Spleen (tissue), 11 donors: ENCODE measurements at regions not wholly inside any gene's neighbourhood (a gene's known extent, or its start where the extent isn't known, plus 50 kb on each side); places are given as distances from the start of the nearest gene placed in this dataset.
"Not testable (repeated sequence)": the region's sequence is repeated elsewhere in the genome, so short reads cannot be mapped to it uniquely, and the experiment has no call there.

Experiments used
- DNase-seq: peaks from one replicate; pipeline ENCODE4 v3.0.0-alpha.2; 2020
- H3K27ac ChIP-seq, 8 donors: fragments of 200-600 bp; sonication (generic) in 7 of 8; 1 replicate in 4 of 8; 2 replicates in 4 of 8; pipeline versions ENCODE4 v1.5.0 to v1.8.0; 2016 to 2021; ENCODE audit warnings: inconsistent platforms in 4 of 8, mild to moderate bottlenecking in 4 of 8, moderate library complexity in 1 of 8
- H3K27me3 ChIP-seq, 7 donors: fragments of 200-600 bp; sonication (generic) in 6 of 7; replicated peaks in 1 of 7; 1 replicate in 4 of 7; 2 replicates in 3 of 7; pipeline versions ENCODE4 v1.5.0 to v1.8.0; 2016 to 2021; ENCODE audit warnings: inconsistent platforms in 3 of 7, mild to moderate bottlenecking in 1 of 7
- H3K36me3 ChIP-seq, 6 donors: fragments of 200-600 bp; sonication (generic) in 5 of 6; 1 replicate in 4 of 6; 2 replicates in 2 of 6; pipeline versions ENCODE4 v1.5.0 to v1.8.0; 2016 to 2021; ENCODE audit warnings: inconsistent platforms in 2 of 6
- H3K4me1 ChIP-seq, 6 donors: fragments of 200-600 bp; sonication (generic) in 5 of 6; 1 replicate in 3 of 6; 2 replicates in 3 of 6; pipeline versions ENCODE4 v1.5.0 to v1.8.0; 2016 to 2021; ENCODE audit warnings: inconsistent platforms in 3 of 6
- H3K4me3 ChIP-seq, 8 donors: fragments of 200-600 bp; sonication (generic) in 7 of 8; 1 replicate in 4 of 8; 2 replicates in 4 of 8; pipeline versions ENCODE4 v1.5.0 to v1.8.0; 2016 to 2021; ENCODE audit warnings: inconsistent platforms in 4 of 8, mild to moderate bottlenecking in 4 of 8, moderate library complexity in 2 of 8
- H3K9me3 ChIP-seq, 8 donors: fragments of 200-600 bp; sonication (generic) in 7 of 8; 1 replicate in 4 of 8; 2 replicates in 4 of 8; pipeline versions ENCODE4 v1.5.0 to v1.8.0; 2016 to 2021; ENCODE audit warnings: inconsistent platforms in 4 of 8
- CTCF ChIP-seq, 11 experiments: fragments of 200-600 bp in 7 of 11; fragments of 450-650 bp in 4 of 11; sonication (generic) in 4 of 11; IDR thresholded peaks in 8 of 11; conservative IDR thresholded peaks in 3 of 11; 1 replicate in 7 of 11; 2 replicates in 4 of 11; pipeline versions ENCODE4 v1.4.0 to v1.8.0; 2016 to 2021; ENCODE audit warnings: antibody characterized with exemption in 11 of 11, inconsistent platforms in 4 of 11, mild to moderate bottlenecking in 1 of 11
- POLR2A ChIP-seq, 3 donors: fragments of 450-650 bp; IDR thresholded peaks; one replicate each; pipeline ENCODE4 v1.5.1; 2017; ENCODE audit warnings: antibody characterized with exemption in 3 of 3, mild to moderate bottlenecking in 1 of 3
- POLR2AphosphoS5 ChIP-seq, 3 donors: sonication (generic); formaldehyde crosslinking; IDR thresholded peaks; one replicate each; pipeline ENCODE4 v1.5.1; 2017; ENCODE audit warnings: antibody characterized with exemption in 3 of 3
- WGBS, 5 donors: extraction: QIAGEN DNeasy Blood & Tissue Kit in 3 of 5; methylation state at CpG; one replicate each; pipeline versions ENCODE4 v1.1.5 to v1.1.7; 2013 to 2018; 5-methylcytosine and 5-hydroxymethylcytosine counted together
- intact Hi-C: fragments of 100-400 bp; cut with DNase I; formaldehyde crosslinking; loops from one replicate; pipeline ENCODE4 v1.15.0; 2023; ENCODE audit warnings: low total_unique reads
- donor health status: healthy with polysubstance abuse.
- donor health status: DM: no; HTN: no; CAD: no; lungs with moderate emphysema.
- donor health status: DM: no; HTN: no; CAD: no.
- donor health status: Bipolar disorder and iron deficiency.
- donor health status: healthy.
- donor health status: DM: no; HTN: no; CAD: no.
- donor health status: DM: yes; HTN: yes; CAD: no.

- H3K27me3 ChIP-seq, intact Hi-C loops, H3K36me3 ChIP-seq, H3K4me3 ChIP-seq, H3K4me1 ChIP-seq, DNase-seq, H3K27ac ChIP-seq: not testable (repeated sequence)
- H3K9me3 ChIP-seq = peaks cover 0 to 58% (median 47%) of the 10 kb centered on the region in 8 donors
- WGBS, 5 donors = 75 to 100% (median 79%) methylated on average over 1 to 2 of the region's 2 CpGs
These were observed 706.9 kb upstream of the ZNF722 start for GRCh38 chr7:63291758-63292157.

GRCh38 chr7:63317595-63317994, 681.1 kb upstream of the ZNF722 start:
- H3K36me3 ChIP-seq, intact Hi-C loops: not testable (repeated sequence)
- 94 to 96% (median 95%) methylated on average over 6 to 10 of the region's 13 CpGs; no CpG with 5 or more reads in 1 of the 5 donors for WGBS, 5 donors

GRCh38 chr7:63348755-63349408, 649.8 kb upstream of the ZNF722 start:
- 84 to 89% (median 85%) methylated on average over 11 to 18 of the region's 31 CpGs for WGBS, 5 donors

More at GRCh38 chr7:63317595-63317994, 681.1 kb upstream of the ZNF722 start:
- H3K9me3 ChIP-seq, H3K4me1 ChIP-seq, H3K4me3 ChIP-seq, H3K27me3 ChIP-seq, H3K27ac ChIP-seq: not testable (repeated sequence)
- DNase-seq = peak; percentile 59

GRCh38 chr7:63376873-63377272, 621.8 kb upstream of the ZNF722 start:
- TF ChIP-seq CTCF (IDR thresholded peaks at IDR 0.05 in 8 of 11, conservative IDR thresholded peaks at IDR 0.05 in 3 of 11) = no peak
- no peak for TF ChIP-seq POLR2AphosphoS5 (IDR thresholded peaks at IDR 0.05)
- no peak for TF ChIP-seq POLR2A (IDR thresholded peaks at IDR 0.05)
- H3K27me3 ChIP-seq = no peaks in the 10 kb centered on the region
- intact Hi-C loops = no loop called here
- no peak overlapping the region for H3K4me3 ChIP-seq
- no peak overlapping the region for H3K27ac ChIP-seq
- WGBS, 5 donors = 16 to 71% (median 49%) methylated on average over 2 of the region's 2 CpGs
- H3K36me3 ChIP-seq = no peaks in the 10 kb centered on the region
- H3K4me1 ChIP-seq = no peaks in the 10 kb centered on the region
- H3K9me3 ChIP-seq = peaks cover 0 to 78% (median 52%) of the 10 kb centered on the region in 8 donors
- no peak for DNase-seq

More at GRCh38 chr7:63348755-63349408, 649.8 kb upstream of the ZNF722 start:
- H3K27me3 ChIP-seq, H3K4me3 ChIP-seq, H3K27ac ChIP-seq, intact Hi-C loops, H3K4me1 ChIP-seq, H3K9me3 ChIP-seq, H3K36me3 ChIP-seq: not testable (repeated sequence)
- peak; percentile 69 for DNase-seq

- H3K4me1 ChIP-seq, H3K36me3 ChIP-seq, intact Hi-C loops, DNase-seq, H3K27ac ChIP-seq, H3K27me3 ChIP-seq, H3K4me3 ChIP-seq, H3K9me3 ChIP-seq: not testable (repeated sequence)
- WGBS, 5 donors = no CpG with 5 or more reads among the region's 25 CpGs
These were observed 604.5 kb upstream of the ZNF722 start for GRCh38 chr7:63394139-63394538.

- H3K9me3 ChIP-seq, H3K4me1 ChIP-seq, H3K4me3 ChIP-seq, H3K36me3 ChIP-seq, H3K27ac ChIP-seq, H3K27me3 ChIP-seq, intact Hi-C loops: not testable (repeated sequence)
- peak; percentile 28 for DNase-seq
- 78 to 82% (median 82%) methylated on average over 4 to 5 of the region's 8 CpGs; no CpG with 5 or more reads in 2 of the 5 donors for WGBS, 5 donors
These were observed 590.8 kb upstream of the ZNF722 start for GRCh38 chr7:63407881-63408280.
